UCSD-AML1 (cell line): ENCODE measurements at regions not wholly inside any gene's neighbourhood (a gene's known extent, or its start where the extent isn't known, plus 50 kb on each side); places are given as distances from the start of the nearest gene placed in this dataset.
"Not testable (repeated sequence)": the region's sequence is repeated elsewhere in the genome, so short reads cannot be mapped to it uniquely, and the experiment has no call there.

Experiments used
- DNase-seq: peaks from one replicate; lab custom pipeline; 2025; ENCODE audit not compliant: unreplicated experiment; lab: John Stamatoyannopoulos, UW

- DNase-seq = no peak
Measured at GRCh38 chr3:72171463-72171881, 386.5 kb upstream of the PROK2 start.

- DNase-seq = no peak
Measured at GRCh38 chr3:72169561-72170472, 384.9 kb upstream of the PROK2 start.

GRCh38 chr3:72169120-72169519, 384.2 kb upstream of the PROK2 start:
- no peak for DNase-seq

GRCh38 chr3:72165808-72166207, 380.9 kb upstream of the PROK2 start:
- no peak for DNase-seq

- no peak for DNase-seq
Measured at GRCh38 chr3:72165317-72165716, 380.4 kb upstream of the PROK2 start.

- no peak for DNase-seq
Measured at GRCh38 chr3:72164635-72164978, 379.7 kb upstream of the PROK2 start.

- no peak for DNase-seq
Measured at GRCh38 chr3:72163809-72164634, 379.1 kb upstream of the PROK2 start.

GRCh38 chr3:72162649-72163184, 377.8 kb upstream of the PROK2 start:
- DNase-seq = no peak

GRCh38 chr3:72161881-72162595, 377.1 kb upstream of the PROK2 start:
- DNase-seq = no peak

GRCh38 chr3:72161285-72161684, 376.3 kb upstream of the PROK2 start:
- not testable (repeated sequence) for DNase-seq

GRCh38 chr3:72160351-72160750, 375.4 kb upstream of the PROK2 start:
- no peak for DNase-seq

GRCh38 chr3:72159487-72159886, 374.5 kb upstream of the PROK2 start:
- DNase-seq = no peak

GRCh38 chr3:72158639-72159326, 373.8 kb upstream of the PROK2 start:
- DNase-seq = no peak

- DNase-seq = no peak
Measured at GRCh38 chr3:72157748-72158638, 373.0 kb upstream of the PROK2 start.

GRCh38 chr3:72155391-72156064, 370.6 kb upstream of the PROK2 start:
- peak; percentile 27 for DNase-seq

- no peak for DNase-seq
Measured at GRCh38 chr3:72154391-72155335, 369.7 kb upstream of the PROK2 start.

- no peak for DNase-seq
Measured at GRCh38 chr3:72153477-72154314, 368.7 kb upstream of the PROK2 start.
